ENCODE measurements at regions not wholly inside any gene's neighbourhood (a gene's known extent, or its start where the extent isn't known, plus 50 kb on each side); places are given as distances from the start of the nearest gene placed in this dataset.

DNA sequence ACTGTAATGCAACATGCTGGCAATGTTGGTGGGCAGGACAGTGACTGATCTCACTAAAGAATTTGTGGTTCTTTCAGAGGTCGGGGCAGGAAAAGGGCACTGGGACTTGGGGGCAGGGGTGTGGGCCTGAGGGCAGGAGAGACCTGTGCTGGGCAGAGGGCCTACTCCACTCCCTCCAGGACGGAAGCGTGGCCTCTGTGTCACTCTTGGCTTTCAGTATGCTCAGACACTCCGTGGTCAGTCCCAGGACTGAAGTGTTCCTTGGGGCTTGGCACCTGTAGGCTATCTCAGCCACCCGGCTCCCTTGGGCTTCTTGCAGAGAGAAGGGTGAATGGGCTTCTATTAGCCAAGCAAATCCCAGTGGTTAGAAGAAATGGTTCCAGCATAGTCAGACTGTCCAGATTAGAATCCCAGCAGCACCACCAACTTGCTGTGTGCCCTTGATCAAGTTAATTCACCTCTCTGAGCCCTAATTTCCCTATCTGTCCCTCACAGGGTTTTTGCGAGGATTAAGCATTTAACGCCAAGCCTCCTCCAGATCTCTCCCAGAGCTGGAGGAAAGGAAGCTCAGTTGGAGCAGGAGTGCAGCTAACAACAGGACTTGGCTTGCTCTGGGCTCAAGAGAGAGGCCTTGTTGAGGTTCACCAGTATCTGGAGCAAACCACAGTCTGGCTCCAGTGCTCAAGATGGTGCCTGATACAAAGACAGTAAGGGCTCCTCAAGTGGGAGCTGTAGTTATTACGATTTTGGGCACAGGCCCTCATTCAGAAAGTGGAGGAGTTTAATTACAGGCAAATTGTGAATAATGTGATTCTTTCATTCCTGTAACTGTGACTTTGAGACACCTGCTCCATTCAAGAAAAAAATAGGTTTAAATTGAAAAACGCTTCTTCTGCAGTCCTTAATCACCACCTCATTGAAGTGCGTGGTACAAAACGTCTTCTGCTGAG, 57.7 kb upstream of the LRP8 start:
- no peak overlapping the region for H3K9ac ChIP-seq
- H4K20me1 ChIP-seq (ENCODE audit: insufficient read depth): no peaks in the 10 kb centered on the region
- no peak overlapping the region for H2AFZ ChIP-seq (ENCODE audit: low read depth)
- H3K9me3 ChIP-seq: peaks cover 3% of the 10 kb centered on the region; the same call in 1 of the 2 replicates
- H3K27ac ChIP-seq (ENCODE audit: low read depth in 2 of 2, low read length in 1 of 2): no peak overlapping the region
- DNase-seq: no peak
- H3K27me3 ChIP-seq (ENCODE audit: insufficient read depth): peaks cover 6% of the 10 kb centered on the region; the same call in 1 of the 2 replicates
- no peaks in the 10 kb centered on the region for H3K36me3 ChIP-seq (replicated peaks in 1 of 2; ENCODE audit: control insufficient read depth in 1 of 2, insufficient read depth in 2 of 2, low read length in 1 of 2)
- peaks cover 5 to 11% of the 10 kb centered on the region in 2 experiments; a peak in 2 of 4 replicates for H3K4me1 ChIP-seq (ENCODE audit: control insufficient read depth in 1 of 2, insufficient read depth in 2 of 2, low read depth in 1 of 2, low read length in 1 of 2)
- H3K9me2 ChIP-seq: no peaks in the 10 kb centered on the region
- POLR2A ChIA-PET: no interaction called here
- CTCF ChIA-PET: interaction anchor here (2.0 kb wide), 1 partner anchor 107 kb away, joined by 5 read pairs; no protein-coding TSS in a partner anchor
- no peaks in the 10 kb centered on the region for H3K79me2 ChIP-seq (ENCODE audit: insufficient read depth)
- H3F3A ChIP-seq (replicated peaks; ENCODE audit: insufficient read depth): no peaks in the 10 kb centered on the region
- TF ChIP-seq GATA2 (CRISPR knock-in tag; IDR thresholded peaks at IDR 0.05) (no peak), EP300 (IDR thresholded peaks at IDR 0.05; ENCODE audit: borderline replicate concordance in 1 of 2, low read depth in 1 of 2, low read length in 1 of 2) (no peak)
- H3K4me2 ChIP-seq: no peak overlapping the region
- no peak overlapping the region for H3K4me3 ChIP-seq (ENCODE audit: low read depth in 2 of 2, low read length in 1 of 2)
- 51% methylated on average over 7 of the region's 11 CpGs for WGBS (ENCODE audit: low lambda C conversion rate)

DNA sequence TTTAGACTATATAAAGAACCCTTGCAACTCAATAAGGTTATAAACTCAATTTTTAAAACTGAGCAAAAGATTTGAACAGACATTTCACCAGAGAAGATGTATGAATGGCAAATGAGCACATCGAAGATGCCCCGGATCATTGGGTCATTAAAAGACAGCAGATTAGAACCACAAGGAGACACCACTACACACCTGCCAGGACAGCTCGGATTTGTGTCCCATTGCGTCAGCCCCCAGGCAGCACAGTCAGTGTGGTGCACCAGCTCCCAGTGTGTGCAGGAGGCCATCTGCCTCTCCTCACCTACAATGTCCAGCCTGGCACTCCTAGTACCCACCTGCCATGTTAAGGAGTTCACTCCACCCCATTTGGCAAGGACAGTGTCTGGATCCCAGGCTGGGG, 61.1 kb upstream of the LRP8 start:
- Histone ChIP-seq H3K27me3 (ENCODE audit: insufficient read depth) (peaks cover 6% of the 10 kb centered on the region; the same call in 1 of the 2 replicates), H3K9me3 (peaks cover 3% of the 10 kb centered on the region; the same call in 1 of the 2 replicates), H4K20me1 (ENCODE audit: insufficient read depth) (no peaks in the 10 kb centered on the region), H3K9ac (no peak overlapping the region), H3K4me2 (no peak overlapping the region), H3K79me2 (ENCODE audit: insufficient read depth) (no peaks in the 10 kb centered on the region), H3K4me1 (ENCODE audit: control insufficient read depth in 1 of 2, insufficient read depth in 2 of 2, low read depth in 1 of 2, low read length in 1 of 2) (peaks cover 0 to 28% of the 10 kb centered on the region in 2 experiments; a peak in 1 of 4 replicates), H3F3A (replicated peaks; ENCODE audit: insufficient read depth) (no peaks in the 10 kb centered on the region), H2AFZ (ENCODE audit: low read depth) (no peak overlapping the region), H3K27ac (ENCODE audit: low read depth in 2 of 2, low read length in 1 of 2) (no peak overlapping the region), H3K36me3 (replicated peaks in 1 of 2; ENCODE audit: control insufficient read depth in 1 of 2, insufficient read depth in 2 of 2, low read length in 1 of 2) (no peaks in the 10 kb centered on the region), H3K9me2 (no peaks in the 10 kb centered on the region), H3K4me3 (ENCODE audit: low read depth in 2 of 2, low read length in 1 of 2) (no peak overlapping the region)
- ChIA-PET CTCF (interaction anchor here (1.3 to 11.1 kb wide), 3 partner anchors 72 to 113 kb away, joined by 3 to 410 read pairs (median 3); no protein-coding TSS in a partner anchor), POLR2A (no interaction called here)
- TF ChIP-seq, protein P1, sequence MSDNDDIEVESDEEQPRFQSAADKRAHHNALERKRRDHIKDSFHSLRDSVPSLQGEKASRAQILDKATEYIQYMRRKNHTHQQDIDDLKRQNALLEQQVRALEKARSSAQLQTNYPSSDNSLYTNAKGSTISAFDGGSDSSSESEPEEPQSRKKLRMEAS (IDR thresholded peaks at IDR 0.05; ENCODE audit: low read depth): no peak
- no peak for TF ChIP-seq FOSL2 (IDR thresholded peaks at IDR 0.05; ENCODE audit: borderline replicate concordance, low read depth)
- TF ChIP-seq, protein P2, sequence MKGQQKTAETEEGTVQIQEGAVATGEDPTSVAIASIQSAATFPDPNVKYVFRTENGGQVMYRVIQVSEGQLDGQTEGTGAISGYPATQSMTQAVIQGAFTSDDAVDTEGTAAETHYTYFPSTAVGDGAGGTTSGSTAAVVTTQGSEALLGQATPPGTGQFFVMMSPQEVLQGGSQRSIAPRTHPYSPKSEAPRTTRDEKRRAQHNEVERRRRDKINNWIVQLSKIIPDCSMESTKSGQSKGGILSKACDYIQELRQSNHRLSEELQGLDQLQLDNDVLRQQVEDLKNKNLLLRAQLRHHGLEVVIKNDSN (IDR thresholded peaks at IDR 0.05; ENCODE audit: borderline replicate concordance, low read depth): no peak
- TF ChIP-seq, protein P3, sequence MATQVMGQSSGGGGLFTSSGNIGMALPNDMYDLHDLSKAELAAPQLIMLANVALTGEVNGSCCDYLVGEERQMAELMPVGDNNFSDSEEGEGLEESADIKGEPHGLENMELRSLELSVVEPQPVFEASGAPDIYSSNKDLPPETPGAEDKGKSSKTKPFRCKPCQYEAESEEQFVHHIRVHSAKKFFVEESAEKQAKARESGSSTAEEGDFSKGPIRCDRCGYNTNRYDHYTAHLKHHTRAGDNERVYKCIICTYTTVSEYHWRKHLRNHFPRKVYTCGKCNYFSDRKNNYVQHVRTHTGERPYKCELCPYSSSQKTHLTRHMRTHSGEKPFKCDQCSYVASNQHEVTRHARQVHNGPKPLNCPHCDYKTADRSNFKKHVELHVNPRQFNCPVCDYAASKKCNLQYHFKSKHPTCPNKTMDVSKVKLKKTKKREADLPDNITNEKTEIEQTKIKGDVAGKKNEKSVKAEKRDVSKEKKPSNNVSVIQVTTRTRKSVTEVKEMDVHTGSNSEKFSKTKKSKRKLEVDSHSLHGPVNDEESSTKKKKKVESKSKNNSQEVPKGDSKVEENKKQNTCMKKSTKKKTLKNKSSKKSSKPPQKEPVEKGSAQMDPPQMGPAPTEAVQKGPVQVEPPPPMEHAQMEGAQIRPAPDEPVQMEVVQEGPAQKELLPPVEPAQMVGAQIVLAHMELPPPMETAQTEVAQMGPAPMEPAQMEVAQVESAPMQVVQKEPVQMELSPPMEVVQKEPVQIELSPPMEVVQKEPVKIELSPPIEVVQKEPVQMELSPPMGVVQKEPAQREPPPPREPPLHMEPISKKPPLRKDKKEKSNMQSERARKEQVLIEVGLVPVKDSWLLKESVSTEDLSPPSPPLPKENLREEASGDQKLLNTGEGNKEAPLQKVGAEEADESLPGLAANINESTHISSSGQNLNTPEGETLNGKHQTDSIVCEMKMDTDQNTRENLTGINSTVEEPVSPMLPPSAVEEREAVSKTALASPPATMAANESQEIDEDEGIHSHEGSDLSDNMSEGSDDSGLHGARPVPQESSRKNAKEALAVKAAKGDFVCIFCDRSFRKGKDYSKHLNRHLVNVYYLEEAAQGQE (IDR thresholded peaks at IDR 0.05; ENCODE audit: low read depth, low read length): no peak
- DNase-seq: no peak
- 85% methylated on average over 4 of the region's 4 CpGs for WGBS (ENCODE audit: low lambda C conversion rate)

Measured in SK-N-SH (cell line).